ENCODE measurements at regions not wholly inside any gene's neighbourhood (a gene's known extent, or its start where the extent isn't known, plus 50 kb on each side); places are given as distances from the start of the nearest gene placed in this dataset.

GRCh38 chr4:71269233-71269632 is 69.6 kb upstream of the SLC4A4 start:
- TF ChIP-seq ZNF274 (IDR thresholded peaks at IDR 0.05; ENCODE audit: low read depth, low read length) (no peak), SUZ12 (IDR thresholded peaks at IDR 0.05; ENCODE audit: extremely low read depth, insufficient read depth, insufficient read length) (no peak)

Data from NT2/D1 (cell line).